ENCODE measurements at regions not wholly inside any gene's neighbourhood (a gene's known extent, or its start where the extent isn't known, plus 50 kb on each side); places are given as distances from the start of the nearest gene placed in this dataset.

GRCh38 chr9:109584205-109584604, 86.1 kb upstream of the PTPN3 start:
- H3K4me1 ChIP-seq (ENCODE audit: control insufficient read depth, extremely low read depth, insufficient read depth, low read length) = no peaks in the 10 kb centered on the region
- no peak overlapping the region for H2AFZ ChIP-seq (ENCODE audit: low read length)
- no peaks in the 10 kb centered on the region for H3K79me2 ChIP-seq (ENCODE audit: control insufficient read depth, insufficient read depth, low read length)
- H3K27me3 ChIP-seq (ENCODE audit: control insufficient read depth, insufficient read depth, low read length) = no peaks in the 10 kb centered on the region
- no peaks in the 10 kb centered on the region for H3K9me3 ChIP-seq (ENCODE audit: control insufficient read depth, insufficient read depth, low read depth, low read length)
- H3K36me3 ChIP-seq (ENCODE audit: control insufficient read depth, insufficient read depth, low read length) = no peaks in the 10 kb centered on the region
- H4K20me1 ChIP-seq (ENCODE audit: control insufficient read depth, extremely low read depth, insufficient read depth, low read length) = no peaks in the 10 kb centered on the region
- no peak overlapping the region for H3K4me3 ChIP-seq (replicated peaks in 1 of 4; ENCODE audit: control extremely low read depth in 1 of 4, insufficient read depth in 1 of 4, low read depth in 3 of 4, low read length in 4 of 4)
- no peak overlapping the region for H3K9ac ChIP-seq (ENCODE audit: insufficient read depth, low read length)
- no peak overlapping the region for H3K4me2 ChIP-seq (ENCODE audit: extremely low read depth, insufficient read depth, low read length)
- H3K27ac ChIP-seq (ENCODE audit: insufficient read depth, low read length) = no peak overlapping the region
- DNase-seq (ENCODE audit: low read depth in 2 of 2) = no peak
- TF ChIP-seq CTCF (conservative IDR thresholded peaks at IDR 0.05 in 1 of 2, IDR thresholded peaks at IDR 0.05 in 1 of 2; ENCODE audit: low read depth in 1 of 2, low read length in 2 of 2) (peak in 1 of 2 donors; percentile 9), EZH2 (IDR thresholded peaks at IDR 0.05; ENCODE audit: low read length, missing control alignments) (no peak)

- Histone ChIP-seq H3K27ac (ENCODE audit: insufficient read depth, low read length) (no peak overlapping the region), H3K4me3 (replicated peaks in 1 of 4; ENCODE audit: control extremely low read depth in 1 of 4, insufficient read depth in 1 of 4, low read depth in 3 of 4, low read length in 4 of 4) (no peak overlapping the region)
These were observed 87.7 kb upstream of the PTPN3 start for GRCh38 chr9:109585796-109586195.

GRCh38 chr9:109586993-109587392, 88.9 kb upstream of the PTPN3 start:
- Histone ChIP-seq H3K36me3 (ENCODE audit: control insufficient read depth, insufficient read depth, low read length) (no peaks in the 10 kb centered on the region), H3K4me3 (replicated peaks in 1 of 4; ENCODE audit: control extremely low read depth in 1 of 4, insufficient read depth in 1 of 4, low read depth in 3 of 4, low read length in 4 of 4) (no peak overlapping the region), H3K4me2 (ENCODE audit: extremely low read depth, insufficient read depth, low read length) (no peak overlapping the region), H4K20me1 (ENCODE audit: control insufficient read depth, extremely low read depth, insufficient read depth, low read length) (no peaks in the 10 kb centered on the region), H3K79me2 (ENCODE audit: control insufficient read depth, insufficient read depth, low read length) (no peaks in the 10 kb centered on the region), H2AFZ (ENCODE audit: low read length) (no peak overlapping the region), H3K9me3 (ENCODE audit: control insufficient read depth, insufficient read depth, low read depth, low read length) (no peaks in the 10 kb centered on the region), H3K9ac (ENCODE audit: insufficient read depth, low read length) (no peak overlapping the region), H3K27ac (ENCODE audit: insufficient read depth, low read length) (no peak overlapping the region), H3K27me3 (ENCODE audit: control insufficient read depth, insufficient read depth, low read length) (no peaks in the 10 kb centered on the region), H3K4me1 (ENCODE audit: control insufficient read depth, extremely low read depth, insufficient read depth, low read length) (no peaks in the 10 kb centered on the region)
- no peak for DNase-seq (ENCODE audit: low read depth in 2 of 2)
- no peak for TF ChIP-seq CTCF (conservative IDR thresholded peaks at IDR 0.05 in 1 of 2, IDR thresholded peaks at IDR 0.05 in 1 of 2; ENCODE audit: low read depth in 1 of 2, low read length in 2 of 2)
- TF ChIP-seq EZH2 (IDR thresholded peaks at IDR 0.05; ENCODE audit: low read length, missing control alignments) = no peak

More at GRCh38 chr9:109585796-109586195, 87.7 kb upstream of the PTPN3 start:
- Histone ChIP-seq H3K9ac (ENCODE audit: insufficient read depth, low read length) (no peak overlapping the region), H3K27me3 (ENCODE audit: control insufficient read depth, insufficient read depth, low read length) (no peaks in the 10 kb centered on the region), H3K79me2 (ENCODE audit: control insufficient read depth, insufficient read depth, low read length) (no peaks in the 10 kb centered on the region), H4K20me1 (ENCODE audit: control insufficient read depth, extremely low read depth, insufficient read depth, low read length) (no peaks in the 10 kb centered on the region), H3K9me3 (ENCODE audit: control insufficient read depth, insufficient read depth, low read depth, low read length) (no peaks in the 10 kb centered on the region), H3K36me3 (ENCODE audit: control insufficient read depth, insufficient read depth, low read length) (no peaks in the 10 kb centered on the region), H3K4me1 (ENCODE audit: control insufficient read depth, extremely low read depth, insufficient read depth, low read length) (no peaks in the 10 kb centered on the region), H2AFZ (ENCODE audit: low read length) (no peak overlapping the region), H3K4me2 (ENCODE audit: extremely low read depth, insufficient read depth, low read length) (no peak overlapping the region)
- TF ChIP-seq EZH2 (IDR thresholded peaks at IDR 0.05; ENCODE audit: low read length, missing control alignments) = no peak
- TF ChIP-seq CTCF (conservative IDR thresholded peaks at IDR 0.05 in 1 of 2, IDR thresholded peaks at IDR 0.05 in 1 of 2; ENCODE audit: low read depth in 1 of 2, low read length in 2 of 2) = no peak
- no peak for DNase-seq (ENCODE audit: low read depth in 2 of 2)
